ENCODE measurements at regions not wholly inside any gene's neighbourhood (a gene's known extent, or its start where the extent isn't known, plus 50 kb on each side); places are given as distances from the start of the nearest gene placed in this dataset.

DNA sequence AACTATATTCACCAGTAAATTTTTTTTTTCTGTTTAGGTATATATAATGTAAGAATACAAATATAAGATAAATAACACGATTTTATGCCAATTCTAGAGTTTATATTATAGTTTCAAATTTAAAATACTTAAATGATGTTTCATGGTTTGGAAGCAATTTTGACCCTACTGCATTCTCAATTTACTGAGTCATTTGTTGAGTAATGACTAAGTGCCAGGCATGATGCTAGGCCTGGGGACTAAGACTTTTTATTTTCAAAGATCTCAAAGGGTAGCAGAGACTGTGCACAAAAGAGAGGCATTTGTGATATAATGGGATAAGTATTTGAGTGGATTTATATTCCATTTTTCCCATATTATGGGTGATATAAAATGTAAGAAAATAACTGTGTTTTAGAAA is 78.9 kb upstream of the SMIM30 start:
- no peak for TF ChIP-seq TAF1 (IDR thresholded peaks at IDR 0.05; ENCODE audit: borderline replicate concordance, low read depth, low read length)
- no peak for TF ChIP-seq CHD2 (IDR thresholded peaks at IDR 0.05; ENCODE audit: borderline replicate concordance, low read depth, low read length)
- no peak for TF ChIP-seq PAX5 (IDR thresholded peaks at IDR 0.05; ENCODE audit: borderline replicate concordance, low read depth, low read length)
- TF ChIP-seq MEF2A (IDR thresholded peaks at IDR 0.05; ENCODE audit: insufficient read depth, low read depth, low read length) = no peak
- TF ChIP-seq, protein P1, sequence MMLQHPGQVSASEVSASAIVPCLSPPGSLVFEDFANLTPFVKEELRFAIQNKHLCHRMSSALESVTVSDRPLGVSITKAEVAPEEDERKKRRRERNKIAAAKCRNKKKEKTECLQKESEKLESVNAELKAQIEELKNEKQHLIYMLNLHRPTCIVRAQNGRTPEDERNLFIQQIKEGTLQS (IDR thresholded peaks at IDR 0.05; ENCODE audit: borderline replicate concordance, extremely low read depth, low read depth, low read length) = no peak
- TF ChIP-seq, protein P2, sequence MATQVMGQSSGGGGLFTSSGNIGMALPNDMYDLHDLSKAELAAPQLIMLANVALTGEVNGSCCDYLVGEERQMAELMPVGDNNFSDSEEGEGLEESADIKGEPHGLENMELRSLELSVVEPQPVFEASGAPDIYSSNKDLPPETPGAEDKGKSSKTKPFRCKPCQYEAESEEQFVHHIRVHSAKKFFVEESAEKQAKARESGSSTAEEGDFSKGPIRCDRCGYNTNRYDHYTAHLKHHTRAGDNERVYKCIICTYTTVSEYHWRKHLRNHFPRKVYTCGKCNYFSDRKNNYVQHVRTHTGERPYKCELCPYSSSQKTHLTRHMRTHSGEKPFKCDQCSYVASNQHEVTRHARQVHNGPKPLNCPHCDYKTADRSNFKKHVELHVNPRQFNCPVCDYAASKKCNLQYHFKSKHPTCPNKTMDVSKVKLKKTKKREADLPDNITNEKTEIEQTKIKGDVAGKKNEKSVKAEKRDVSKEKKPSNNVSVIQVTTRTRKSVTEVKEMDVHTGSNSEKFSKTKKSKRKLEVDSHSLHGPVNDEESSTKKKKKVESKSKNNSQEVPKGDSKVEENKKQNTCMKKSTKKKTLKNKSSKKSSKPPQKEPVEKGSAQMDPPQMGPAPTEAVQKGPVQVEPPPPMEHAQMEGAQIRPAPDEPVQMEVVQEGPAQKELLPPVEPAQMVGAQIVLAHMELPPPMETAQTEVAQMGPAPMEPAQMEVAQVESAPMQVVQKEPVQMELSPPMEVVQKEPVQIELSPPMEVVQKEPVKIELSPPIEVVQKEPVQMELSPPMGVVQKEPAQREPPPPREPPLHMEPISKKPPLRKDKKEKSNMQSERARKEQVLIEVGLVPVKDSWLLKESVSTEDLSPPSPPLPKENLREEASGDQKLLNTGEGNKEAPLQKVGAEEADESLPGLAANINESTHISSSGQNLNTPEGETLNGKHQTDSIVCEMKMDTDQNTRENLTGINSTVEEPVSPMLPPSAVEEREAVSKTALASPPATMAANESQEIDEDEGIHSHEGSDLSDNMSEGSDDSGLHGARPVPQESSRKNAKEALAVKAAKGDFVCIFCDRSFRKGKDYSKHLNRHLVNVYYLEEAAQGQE (IDR thresholded peaks at IDR 0.05; ENCODE audit: low read depth, low read length) = no peak
- TF ChIP-seq, protein P3, sequence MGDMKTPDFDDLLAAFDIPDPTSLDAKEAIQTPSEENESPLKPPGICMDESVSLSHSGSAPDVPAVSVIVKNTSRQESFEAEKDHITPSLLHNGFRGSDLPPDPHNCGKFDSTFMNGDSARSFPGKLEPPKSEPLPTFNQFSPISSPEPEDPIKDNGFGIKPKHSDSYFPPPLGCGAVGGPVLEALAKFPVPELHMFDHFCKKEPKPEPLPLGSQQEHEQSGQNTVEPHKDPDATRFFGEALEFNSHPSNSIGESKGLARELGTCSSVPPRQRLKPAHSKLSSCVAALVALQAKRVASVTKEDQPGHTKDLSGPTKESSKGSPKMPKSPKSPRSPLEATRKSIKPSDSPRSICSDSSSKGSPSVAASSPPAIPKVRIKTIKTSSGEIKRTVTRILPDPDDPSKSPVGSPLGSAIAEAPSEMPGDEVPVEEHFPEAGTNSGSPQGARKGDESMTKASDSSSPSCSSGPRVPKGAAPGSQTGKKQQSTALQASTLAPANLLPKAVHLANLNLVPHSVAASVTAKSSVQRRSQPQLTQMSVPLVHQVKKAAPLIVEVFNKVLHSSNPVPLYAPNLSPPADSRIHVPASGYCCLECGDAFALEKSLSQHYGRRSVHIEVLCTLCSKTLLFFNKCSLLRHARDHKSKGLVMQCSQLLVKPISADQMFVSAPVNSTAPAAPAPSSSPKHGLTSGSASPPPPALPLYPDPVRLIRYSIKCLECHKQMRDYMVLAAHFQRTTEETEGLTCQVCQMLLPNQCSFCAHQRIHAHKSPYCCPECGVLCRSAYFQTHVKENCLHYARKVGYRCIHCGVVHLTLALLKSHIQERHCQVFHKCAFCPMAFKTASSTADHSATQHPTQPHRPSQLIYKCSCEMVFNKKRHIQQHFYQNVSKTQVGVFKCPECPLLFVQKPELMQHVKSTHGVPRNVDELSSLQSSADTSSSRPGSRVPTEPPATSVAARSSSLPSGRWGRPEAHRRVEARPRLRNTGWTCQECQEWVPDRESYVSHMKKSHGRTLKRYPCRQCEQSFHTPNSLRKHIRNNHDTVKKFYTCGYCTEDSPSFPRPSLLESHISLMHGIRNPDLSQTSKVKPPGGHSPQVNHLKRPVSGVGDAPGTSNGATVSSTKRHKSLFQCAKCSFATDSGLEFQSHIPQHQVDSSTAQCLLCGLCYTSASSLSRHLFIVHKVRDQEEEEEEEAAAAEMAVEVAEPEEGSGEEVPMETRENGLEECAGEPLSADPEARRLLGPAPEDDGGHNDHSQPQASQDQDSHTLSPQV (IDR thresholded peaks at IDR 0.05) = no peak
- TF ChIP-seq, protein P4, sequence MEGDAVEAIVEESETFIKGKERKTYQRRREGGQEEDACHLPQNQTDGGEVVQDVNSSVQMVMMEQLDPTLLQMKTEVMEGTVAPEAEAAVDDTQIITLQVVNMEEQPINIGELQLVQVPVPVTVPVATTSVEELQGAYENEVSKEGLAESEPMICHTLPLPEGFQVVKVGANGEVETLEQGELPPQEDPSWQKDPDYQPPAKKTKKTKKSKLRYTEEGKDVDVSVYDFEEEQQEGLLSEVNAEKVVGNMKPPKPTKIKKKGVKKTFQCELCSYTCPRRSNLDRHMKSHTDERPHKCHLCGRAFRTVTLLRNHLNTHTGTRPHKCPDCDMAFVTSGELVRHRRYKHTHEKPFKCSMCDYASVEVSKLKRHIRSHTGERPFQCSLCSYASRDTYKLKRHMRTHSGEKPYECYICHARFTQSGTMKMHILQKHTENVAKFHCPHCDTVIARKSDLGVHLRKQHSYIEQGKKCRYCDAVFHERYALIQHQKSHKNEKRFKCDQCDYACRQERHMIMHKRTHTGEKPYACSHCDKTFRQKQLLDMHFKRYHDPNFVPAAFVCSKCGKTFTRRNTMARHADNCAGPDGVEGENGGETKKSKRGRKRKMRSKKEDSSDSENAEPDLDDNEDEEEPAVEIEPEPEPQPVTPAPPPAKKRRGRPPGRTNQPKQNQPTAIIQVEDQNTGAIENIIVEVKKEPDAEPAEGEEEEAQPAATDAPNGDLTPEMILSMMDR (IDR thresholded peaks at IDR 0.05 in 2 of 3, conservative IDR thresholded peaks at IDR 0.05 in 1 of 3; ENCODE audit: control insufficient read depth in 2 of 3, extremely low read depth in 1 of 3, insufficient read depth in 1 of 3, low read depth in 3 of 3, low read length in 3 of 3) = no peak
